ENCODE measurements at regions not wholly inside any gene's neighbourhood (a gene's known extent, or its start where the extent isn't known, plus 50 kb on each side); places are given as distances from the start of the nearest gene placed in this dataset.

- intact Hi-C loops (cut with micrococcal nuclease; ENCODE audit: unreplicated experiment) = no loop called here
- CTCF ChIA-PET (ENCODE audit: low intra/inter-chr PET ratio, low total read pairs) = no interaction called here
- no peak for FAIRE-seq
- TF ChIP-seq STAT6 (CRISPR knock-in tag; IDR thresholded peaks at IDR 0.05; ENCODE audit: borderline replicate concordance) = no peak
- no peak for TF ChIP-seq ZBTB49 (CRISPR knock-in tag; IDR thresholded peaks at IDR 0.05; ENCODE audit: borderline replicate concordance)
- no peak for TF ChIP-seq KIAA2018 (CRISPR knock-in tag; IDR thresholded peaks at IDR 0.05; ENCODE audit: borderline replicate concordance)
- TF ChIP-seq UBTF (CRISPR knock-in tag; IDR thresholded peaks at IDR 0.05) = no peak
- TF ChIP-seq CAMTA2 (CRISPR knock-in tag; IDR thresholded peaks at IDR 0.05; ENCODE audit: borderline replicate concordance) = no peak
- no peak for TF ChIP-seq ZBTB25 (CRISPR knock-in tag; IDR thresholded peaks at IDR 0.05)
Observed at GRCh38 chr18:28408528-28408927, 231.6 kb upstream of the CDH2 start.

More at GRCh38 chr18:28408528-28408927, 231.6 kb upstream of the CDH2 start:
- in situ Hi-C loops (cut with HindIII; ENCODE audit: extremely low pct_ligation_motif_present, low pct_unique_long_range_greater_than_20kb) = no loop called here
- Histone ChIP-seq H2AFZ (ENCODE audit: low read length) (no peak overlapping the region), H4K20me1 (ENCODE audit: insufficient read depth, low read length) (no peaks in the 10 kb centered on the region), H3K9ac (ENCODE audit: insufficient read depth, low read depth, low read length) (no peak overlapping the region), H3K9me3 (ENCODE audit: low read length) (no peaks in the 10 kb centered on the region), H3K4me1 (ENCODE audit: insufficient read depth, low read length) (no peaks in the 10 kb centered on the region), H3K79me2 (ENCODE audit: insufficient read depth, low read length) (no peaks in the 10 kb centered on the region), H3K4me3 (replicated peaks in 1 of 3; ENCODE audit: insufficient read depth in 1 of 3, low read depth in 2 of 3, low read length in 3 of 3) (no peak overlapping the region), H3K4me2 (ENCODE audit: low read depth, low read length) (no peak overlapping the region), H3K36me3 (replicated peaks in 1 of 2; ENCODE audit: control insufficient read depth in 1 of 2, insufficient read depth in 2 of 2, low read length in 2 of 2) (no peaks in the 10 kb centered on the region), H3K27me3 (ENCODE audit: control insufficient read depth in 1 of 2, insufficient read depth in 2 of 2, low read length in 2 of 2) (no peaks in the 10 kb centered on the region), H3K27ac (ENCODE audit: extremely low read length, insufficient read depth, low read length) (no peak overlapping the region)
- 2% methylated on average over 2 of the region's 2 CpGs for WGBS (ENCODE audit: low lambda C conversion rate)
- DNase-seq (ENCODE audit: low spot score) = no peak
- no TSS peak for BruUV-seq (replicated peaks)
- ATAC-seq = no peak
- POLR2A ChIA-PET = no interaction called here
